Tibial nerve (tissue), 4 donors: ENCODE measurements at regions not wholly inside any gene's neighbourhood (a gene's known extent, or its start where the extent isn't known, plus 50 kb on each side); places are given as distances from the start of the nearest gene placed in this dataset.

ENCODE experiments used
- DNase-seq, 2 donors: peaks; one replicate each; pipeline ENCODE4 v3.0.0-alpha.2; 2019; ENCODE audit warnings: low spot score in 2 of 2
- H3K27ac ChIP-seq, 4 donors: fragments of 200-600 bp; sonication (generic) in 3 of 4; one replicate each; pipeline ENCODE4 v1.5.1; 2017 to 2019; ENCODE audit warnings: mild to moderate bottlenecking in 1 of 4
- H3K27me3 ChIP-seq, 2 donors: fragments of 200-600 bp; sonication (generic) in 1 of 2; one replicate each; pipeline versions ENCODE4 v1.5.1 to v1.6.0; 2017 to 2019
- H3K36me3 ChIP-seq, 3 donors: fragments of 200-600 bp; sonication (generic); one replicate each; pipeline ENCODE4 v1.5.1; 2018 to 2019
- H3K4me1 ChIP-seq, 4 donors: fragments of 200-600 bp; sonication (generic) in 3 of 4; one replicate each; pipeline ENCODE4 v1.5.1; 2017 to 2019
- H3K4me3 ChIP-seq, 4 donors: fragments of 200-600 bp; sonication (generic) in 3 of 4; one replicate each; pipeline ENCODE4 v1.5.1; 2017 to 2019; ENCODE audit warnings: mild to moderate bottlenecking in 1 of 4, moderate library complexity in 1 of 4
- H3K9me3 ChIP-seq, 4 donors: fragments of 200-600 bp; sonication (generic) in 3 of 4; one replicate each; pipeline ENCODE4 v1.5.1; 2017 to 2019
- EP300 ChIP-seq, 2 donors: sonication (generic); formaldehyde crosslinking; IDR thresholded peaks; one replicate each; pipeline ENCODE4 v1.6.1; 2017; ENCODE audit warnings: antibody characterized with exemption in 2 of 2, mild to moderate bottlenecking in 1 of 2
- POLR2A ChIP-seq, 2 donors: fragments of 450-650 bp; IDR thresholded peaks; one replicate each; pipeline ENCODE4 v1.6.1; 2017; ENCODE audit warnings: antibody characterized with exemption in 2 of 2, mild to moderate bottlenecking in 2 of 2, moderate library complexity in 2 of 2
- WGBS, 2 donors: methylation state at CpG; one replicate each; pipeline ENCODE4 v1.1.5; 2018; 5-methylcytosine and 5-hydroxymethylcytosine counted together
- TF ChIP-seq, protein P1 (sequence below), 5 experiments: fragments of 200-600 bp in 3 of 5; fragments of 450-650 bp in 2 of 5; sonication (generic) in 3 of 5; IDR thresholded peaks; one replicate each; pipeline ENCODE4 v1.5.1; 2016 to 2019; ENCODE audit warnings: antibody characterized with exemption in 5 of 5, mild to moderate bottlenecking in 3 of 5, moderate library complexity in 2 of 5

DNA sequence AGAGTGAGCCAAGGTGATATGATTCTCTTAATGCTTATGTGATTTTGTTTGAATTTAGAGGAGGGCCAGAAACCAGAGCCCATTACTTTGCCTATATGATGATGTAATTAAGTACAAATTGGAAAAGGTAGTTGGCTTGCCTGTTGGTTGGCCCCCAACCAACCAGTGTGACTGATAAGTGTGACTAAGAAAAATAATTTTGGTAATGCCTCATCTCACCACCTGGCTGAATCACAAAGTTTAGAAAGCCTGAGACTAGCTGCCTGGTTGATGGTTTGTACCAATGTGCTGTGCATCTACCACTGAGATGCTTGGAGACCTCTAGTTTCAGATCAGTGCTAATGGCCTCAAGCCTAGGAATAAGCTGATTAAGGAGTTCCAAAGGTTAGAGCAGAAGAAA lies 338.7 kb downstream of the CDH2 start:
- peaks cover 0 to 6% (median 0%) of the 10 kb centered on the region in 4 donors for H3K4me1 ChIP-seq
- no peaks in the 10 kb centered on the region for H3K27me3 ChIP-seq
- H3K36me3 ChIP-seq: no peaks in the 10 kb centered on the region
- no peak overlapping the region for H3K27ac ChIP-seq
- no peak overlapping the region for H3K4me3 ChIP-seq
- DNase-seq: no peak
- no peak for TF ChIP-seq POLR2A (IDR thresholded peaks at IDR 0.05)
- TF ChIP-seq, protein P1, sequence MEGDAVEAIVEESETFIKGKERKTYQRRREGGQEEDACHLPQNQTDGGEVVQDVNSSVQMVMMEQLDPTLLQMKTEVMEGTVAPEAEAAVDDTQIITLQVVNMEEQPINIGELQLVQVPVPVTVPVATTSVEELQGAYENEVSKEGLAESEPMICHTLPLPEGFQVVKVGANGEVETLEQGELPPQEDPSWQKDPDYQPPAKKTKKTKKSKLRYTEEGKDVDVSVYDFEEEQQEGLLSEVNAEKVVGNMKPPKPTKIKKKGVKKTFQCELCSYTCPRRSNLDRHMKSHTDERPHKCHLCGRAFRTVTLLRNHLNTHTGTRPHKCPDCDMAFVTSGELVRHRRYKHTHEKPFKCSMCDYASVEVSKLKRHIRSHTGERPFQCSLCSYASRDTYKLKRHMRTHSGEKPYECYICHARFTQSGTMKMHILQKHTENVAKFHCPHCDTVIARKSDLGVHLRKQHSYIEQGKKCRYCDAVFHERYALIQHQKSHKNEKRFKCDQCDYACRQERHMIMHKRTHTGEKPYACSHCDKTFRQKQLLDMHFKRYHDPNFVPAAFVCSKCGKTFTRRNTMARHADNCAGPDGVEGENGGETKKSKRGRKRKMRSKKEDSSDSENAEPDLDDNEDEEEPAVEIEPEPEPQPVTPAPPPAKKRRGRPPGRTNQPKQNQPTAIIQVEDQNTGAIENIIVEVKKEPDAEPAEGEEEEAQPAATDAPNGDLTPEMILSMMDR (IDR thresholded peaks at IDR 0.05): no peak
- no peak for TF ChIP-seq EP300 (IDR thresholded peaks at IDR 0.05)
- H3K9me3 ChIP-seq: peaks cover 0 to 9% (median 0%) of the 10 kb centered on the region in 4 donors

DNA sequence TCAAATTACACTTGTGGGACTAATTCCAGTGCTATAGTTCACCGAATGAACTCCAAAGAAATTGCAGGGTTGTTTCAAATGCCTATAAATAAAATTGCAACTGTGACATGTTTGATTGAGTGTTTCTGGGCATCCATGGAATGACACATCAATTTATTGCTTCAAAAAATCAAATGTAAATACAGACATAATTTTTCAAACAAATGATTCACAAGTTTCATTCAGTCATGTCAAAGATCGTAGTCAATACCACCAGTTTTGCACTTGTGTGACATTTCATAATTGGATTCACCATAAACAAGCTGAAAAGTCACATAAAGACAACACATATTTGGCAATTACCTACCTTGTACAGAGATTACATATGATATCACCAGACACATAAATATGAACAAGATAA lies 350.8 kb downstream of the CDH2 start:
- 73 to 84% methylated on average over 2 of the region's 2 CpGs for WGBS, 2 donors

DNA sequence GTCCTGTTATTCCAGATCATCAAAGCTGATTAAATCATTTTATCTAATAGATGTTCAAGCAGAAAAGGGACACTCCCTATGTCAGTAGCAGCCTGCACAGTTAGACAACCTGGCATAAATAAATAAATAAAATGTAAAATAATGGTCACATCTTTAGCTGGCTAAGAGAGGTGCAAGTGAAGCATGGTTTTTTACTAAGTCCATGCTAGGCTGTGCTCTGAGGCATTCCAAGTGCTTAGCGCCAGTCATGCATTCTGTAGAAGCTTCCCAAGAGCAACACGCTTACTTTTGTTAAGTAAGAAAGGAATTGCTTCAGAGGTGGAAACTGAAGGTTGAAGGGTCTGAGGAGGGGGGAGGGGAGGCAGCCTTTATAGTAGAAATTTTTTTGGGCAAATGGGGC lies 351.2 kb downstream of the CDH2 start:
- TF ChIP-seq POLR2A (IDR thresholded peaks at IDR 0.05) (no peak), EP300 (IDR thresholded peaks at IDR 0.05) (no peak)
- TF ChIP-seq, protein P1 (IDR thresholded peaks at IDR 0.05): no peak
- no peak for DNase-seq
- 86 to 94% methylated on average over 2 of the region's 2 CpGs for WGBS, 2 donors

More for the DNA sequence above, 350.8 kb downstream of the CDH2 start:
- H3K36me3 ChIP-seq: no peaks in the 10 kb centered on the region
- TF ChIP-seq, protein P1 (IDR thresholded peaks at IDR 0.05): no peak
- no peak for TF ChIP-seq EP300 (IDR thresholded peaks at IDR 0.05)
- TF ChIP-seq POLR2A (IDR thresholded peaks at IDR 0.05): no peak
- H3K27me3 ChIP-seq: no peaks in the 10 kb centered on the region
- no peaks in the 10 kb centered on the region for H3K9me3 ChIP-seq
- no peak overlapping the region for H3K4me3 ChIP-seq
- no peak for DNase-seq
- no peak overlapping the region for H3K27ac ChIP-seq
- H3K4me1 ChIP-seq: no peaks in the 10 kb centered on the region

DNA sequence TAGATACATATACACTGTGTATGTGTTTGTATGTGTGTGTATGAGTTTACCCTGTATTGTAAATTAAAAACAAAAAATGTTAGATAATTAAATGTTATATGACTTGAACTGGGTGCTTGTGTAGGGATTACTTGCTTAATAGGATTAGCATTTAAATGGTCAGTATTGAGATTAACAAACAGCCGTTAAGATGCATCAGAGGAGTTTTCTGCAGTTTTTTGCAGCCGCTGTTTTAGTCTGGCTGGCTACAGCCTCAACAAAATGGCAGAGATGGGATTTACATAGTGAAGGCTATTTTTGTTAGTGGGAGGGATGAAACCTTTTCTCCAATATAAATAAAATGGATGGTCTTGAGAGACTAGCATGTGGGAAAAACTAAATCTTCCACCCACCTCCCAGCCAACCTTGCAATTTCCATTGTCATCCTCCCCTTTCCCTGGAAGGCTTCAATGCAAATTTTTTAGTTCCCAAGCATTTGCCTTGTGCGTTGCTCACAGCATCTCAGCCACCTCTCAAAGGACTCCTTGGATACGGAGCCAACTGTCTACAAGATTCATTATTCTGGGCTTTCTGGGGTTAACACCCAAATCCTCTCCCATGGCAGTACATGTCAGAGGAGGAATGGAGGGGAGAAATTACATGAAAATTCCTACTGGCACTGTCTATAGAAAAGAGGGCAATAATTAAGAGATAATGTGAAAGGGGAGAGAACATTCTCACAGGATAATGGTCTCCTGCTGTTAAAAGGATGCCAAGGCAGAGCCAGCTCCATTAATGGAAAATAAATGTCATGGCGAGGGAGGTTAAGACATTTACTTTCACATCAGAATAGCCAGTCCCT lies 351.9 kb downstream of the CDH2 start:
- Histone ChIP-seq H3K27me3 (no peaks in the 10 kb centered on the region), H3K4me1 (no peaks in the 10 kb centered on the region), H3K27ac (no peak overlapping the region), H3K9me3 (no peaks in the 10 kb centered on the region), H3K4me3 (no peak overlapping the region), H3K36me3 (no peaks in the 10 kb centered on the region)
- 59 to 70% methylated on average over 5 of the region's 5 CpGs for WGBS, 2 donors
- no peak for TF ChIP-seq EP300 (IDR thresholded peaks at IDR 0.05)
- TF ChIP-seq, protein P1 (IDR thresholded peaks at IDR 0.05): no peak
- no peak for TF ChIP-seq POLR2A (IDR thresholded peaks at IDR 0.05)
- DNase-seq: no peak

More for the DNA sequence above, 351.2 kb downstream of the CDH2 start:
- Histone ChIP-seq H3K4me3 (no peak overlapping the region), H3K36me3 (no peaks in the 10 kb centered on the region), H3K27me3 (no peaks in the 10 kb centered on the region), H3K27ac (no peak overlapping the region), H3K9me3 (no peaks in the 10 kb centered on the region), H3K4me1 (no peaks in the 10 kb centered on the region)

DNA sequence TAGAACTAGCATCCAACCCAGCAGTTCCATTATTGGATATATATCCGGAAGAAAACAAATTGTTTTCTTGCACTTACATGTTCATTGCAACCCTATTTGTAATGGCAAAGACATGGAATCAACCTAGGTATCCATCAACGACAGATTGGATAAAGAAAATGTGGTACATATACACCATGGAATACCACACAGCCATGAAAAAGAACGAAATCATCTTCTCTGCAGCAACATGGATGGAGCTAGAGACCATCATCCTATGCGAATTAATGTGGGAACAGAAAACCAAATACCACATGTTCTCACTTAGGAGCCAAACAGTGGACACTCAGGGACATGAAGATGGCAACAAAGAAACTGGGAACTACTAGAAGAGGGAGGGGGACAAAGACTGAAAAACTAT lies 352.7 kb downstream of the CDH2 start:
- TF ChIP-seq EP300 (IDR thresholded peaks at IDR 0.05) (no peak), POLR2A (IDR thresholded peaks at IDR 0.05) (no peak)
- TF ChIP-seq, protein P1 (IDR thresholded peaks at IDR 0.05): no peak
- 89 to 91% methylated on average over 4 of the region's 4 CpGs for WGBS, 2 donors

More for the DNA sequence above, 352.7 kb downstream of the CDH2 start:
- H3K27ac ChIP-seq: no peak overlapping the region
- no peaks in the 10 kb centered on the region for H3K4me1 ChIP-seq
- no peaks in the 10 kb centered on the region for H3K27me3 ChIP-seq
- no peak for DNase-seq
- H3K9me3 ChIP-seq: no peaks in the 10 kb centered on the region
- H3K4me3 ChIP-seq: no peak overlapping the region
- H3K36me3 ChIP-seq: no peaks in the 10 kb centered on the region
